ENCODE measurements at regions not wholly inside any gene's neighbourhood (a gene's known extent, or its start where the extent isn't known, plus 50 kb on each side); places are given as distances from the start of the nearest gene placed in this dataset.

DNA sequence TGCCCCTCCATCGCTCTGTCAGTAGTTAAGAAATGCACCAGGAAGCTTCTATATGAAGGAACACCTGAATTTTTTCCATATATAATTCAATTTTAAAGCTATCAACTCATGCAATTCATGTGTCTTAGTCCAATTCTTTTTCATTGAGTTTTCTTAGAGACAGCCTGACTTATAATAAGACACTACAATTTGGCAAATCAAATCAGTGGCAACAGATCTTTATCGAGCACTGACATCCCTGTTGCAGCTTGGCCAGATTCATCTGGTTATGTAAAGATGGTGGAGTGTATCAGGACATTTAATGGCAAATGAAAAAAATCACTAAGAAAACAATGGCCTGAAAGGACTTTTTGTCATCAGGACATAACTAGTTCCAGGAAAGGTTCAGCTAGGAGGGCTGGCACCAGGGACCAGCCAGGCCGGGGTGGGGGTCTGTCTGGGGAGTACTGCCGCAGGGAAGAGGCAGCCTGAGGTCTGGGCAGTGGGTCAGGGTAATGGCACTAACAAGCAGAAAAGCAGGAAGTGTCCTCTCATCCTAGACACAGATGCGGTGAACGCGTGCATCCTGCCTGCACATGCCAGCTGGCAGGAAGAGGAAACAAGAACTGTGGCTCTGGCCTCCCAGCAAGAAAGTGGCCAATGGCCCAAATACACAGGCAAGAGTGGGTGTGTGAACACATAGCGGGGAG lies 100.5 kb upstream of the LMNTD1 start:
- H3K4me1 ChIP-seq (ENCODE audit: control insufficient read depth, extremely low read depth, insufficient read depth, low read length): no peaks in the 10 kb centered on the region
- H3K79me2 ChIP-seq (ENCODE audit: control insufficient read depth, insufficient read depth, low read length): no peaks in the 10 kb centered on the region
- no peaks in the 10 kb centered on the region for H3K27me3 ChIP-seq (ENCODE audit: control insufficient read depth, extremely low read depth, insufficient read depth, low read length)
- H4K20me1 ChIP-seq (ENCODE audit: control insufficient read depth, extremely low read depth, insufficient read depth, low read length): no peaks in the 10 kb centered on the region
- no peaks in the 10 kb centered on the region for H3K9me3 ChIP-seq (ENCODE audit: control insufficient read depth, low read depth, low read length)
- no peaks in the 10 kb centered on the region for H3K9me1 ChIP-seq (ENCODE audit: control insufficient read depth, extremely low read depth, insufficient read depth, low read length)
- no peak overlapping the region for H3K4me2 ChIP-seq (ENCODE audit: control insufficient read depth, extremely low read depth, insufficient read depth, low read depth, low read length)
- FAIRE-seq: no peak
- no peak overlapping the region for H3K27ac ChIP-seq (ENCODE audit: control insufficient read depth, insufficient read depth, low read length)
- no peak overlapping the region for H3K4me3 ChIP-seq (ENCODE audit: control insufficient read depth in 2 of 3, extremely low read depth in 1 of 3, insufficient read depth in 2 of 3, low read depth in 1 of 3, low read length in 3 of 3)
- no peaks in the 10 kb centered on the region for H3K36me3 ChIP-seq (ENCODE audit: control insufficient read depth in 2 of 2, extremely low read depth in 1 of 2, insufficient read depth in 2 of 2, low read length in 2 of 2)
- DNase-seq (ENCODE audit: low read depth, low spot score): no peak
- no peak overlapping the region for H2AFZ ChIP-seq (ENCODE audit: control insufficient read depth, low read length)
- TF ChIP-seq, protein P1, sequence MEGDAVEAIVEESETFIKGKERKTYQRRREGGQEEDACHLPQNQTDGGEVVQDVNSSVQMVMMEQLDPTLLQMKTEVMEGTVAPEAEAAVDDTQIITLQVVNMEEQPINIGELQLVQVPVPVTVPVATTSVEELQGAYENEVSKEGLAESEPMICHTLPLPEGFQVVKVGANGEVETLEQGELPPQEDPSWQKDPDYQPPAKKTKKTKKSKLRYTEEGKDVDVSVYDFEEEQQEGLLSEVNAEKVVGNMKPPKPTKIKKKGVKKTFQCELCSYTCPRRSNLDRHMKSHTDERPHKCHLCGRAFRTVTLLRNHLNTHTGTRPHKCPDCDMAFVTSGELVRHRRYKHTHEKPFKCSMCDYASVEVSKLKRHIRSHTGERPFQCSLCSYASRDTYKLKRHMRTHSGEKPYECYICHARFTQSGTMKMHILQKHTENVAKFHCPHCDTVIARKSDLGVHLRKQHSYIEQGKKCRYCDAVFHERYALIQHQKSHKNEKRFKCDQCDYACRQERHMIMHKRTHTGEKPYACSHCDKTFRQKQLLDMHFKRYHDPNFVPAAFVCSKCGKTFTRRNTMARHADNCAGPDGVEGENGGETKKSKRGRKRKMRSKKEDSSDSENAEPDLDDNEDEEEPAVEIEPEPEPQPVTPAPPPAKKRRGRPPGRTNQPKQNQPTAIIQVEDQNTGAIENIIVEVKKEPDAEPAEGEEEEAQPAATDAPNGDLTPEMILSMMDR (optimal IDR thresholded peaks at IDR 0.05 in 1 of 3, IDR thresholded peaks at IDR 0.05 in 1 of 3, conservative IDR thresholded peaks at IDR 0.05 in 1 of 3; ENCODE audit: extremely low read depth in 1 of 3, insufficient read depth in 2 of 3, low read length in 3 of 3): no peak
- TF ChIP-seq EZH2 (IDR thresholded peaks at IDR 0.05; ENCODE audit: low read length): no peak
- H3K9ac ChIP-seq (ENCODE audit: control insufficient read depth, extremely low read depth, insufficient read depth, low read length): no peak overlapping the region
- dilution Hi-C loops (cut with MboI; ENCODE audit: extremely low pct_ligation_motif_present, low sequenced_read_pairs): no loop called here

DNA sequence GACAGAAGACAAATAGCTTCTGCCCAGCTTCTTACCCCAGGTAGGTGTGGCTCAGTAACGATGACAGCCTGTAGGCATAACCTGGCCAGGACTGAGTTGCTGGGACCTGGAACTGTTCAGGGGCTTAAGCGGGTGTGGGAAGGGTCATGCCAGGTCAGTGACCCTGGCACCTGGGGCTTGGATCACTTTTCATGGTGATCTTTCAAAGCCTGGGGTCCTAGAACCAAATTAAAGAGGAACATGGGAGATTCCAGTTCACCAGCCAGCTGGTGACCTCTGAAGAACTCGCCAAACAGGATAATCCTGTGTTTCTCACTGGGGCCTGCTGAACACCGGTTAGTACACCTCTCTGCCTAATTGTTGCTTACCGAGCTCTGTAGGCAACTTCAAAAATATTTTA lies 102.6 kb upstream of the LMNTD1 start:
- no peak overlapping the region for H3K27ac ChIP-seq (ENCODE audit: control insufficient read depth, insufficient read depth, low read length)
- TF ChIP-seq, protein P1 (optimal IDR thresholded peaks at IDR 0.05 in 1 of 3, IDR thresholded peaks at IDR 0.05 in 1 of 3, conservative IDR thresholded peaks at IDR 0.05 in 1 of 3; ENCODE audit: extremely low read depth in 1 of 3, insufficient read depth in 2 of 3, low read length in 3 of 3): no peak
- TF ChIP-seq EZH2 (IDR thresholded peaks at IDR 0.05; ENCODE audit: low read length): no peak
- dilution Hi-C loops (cut with MboI; ENCODE audit: extremely low pct_ligation_motif_present, low sequenced_read_pairs): no loop called here
- no peak overlapping the region for H2AFZ ChIP-seq (ENCODE audit: control insufficient read depth, low read length)
- H3K36me3 ChIP-seq (ENCODE audit: control insufficient read depth in 2 of 2, extremely low read depth in 1 of 2, insufficient read depth in 2 of 2, low read length in 2 of 2): no peaks in the 10 kb centered on the region
- no peaks in the 10 kb centered on the region for H3K4me1 ChIP-seq (ENCODE audit: control insufficient read depth, extremely low read depth, insufficient read depth, low read length)
- no peaks in the 10 kb centered on the region for H3K9me1 ChIP-seq (ENCODE audit: control insufficient read depth, extremely low read depth, insufficient read depth, low read length)
- no peaks in the 10 kb centered on the region for H3K79me2 ChIP-seq (ENCODE audit: control insufficient read depth, insufficient read depth, low read length)
- DNase-seq (ENCODE audit: low read depth, low spot score) (no peak), FAIRE-seq (no peak)
- no peak overlapping the region for H3K9ac ChIP-seq (ENCODE audit: control insufficient read depth, extremely low read depth, insufficient read depth, low read length)
- no peak overlapping the region for H3K4me3 ChIP-seq (ENCODE audit: control insufficient read depth in 2 of 3, extremely low read depth in 1 of 3, insufficient read depth in 2 of 3, low read depth in 1 of 3, low read length in 3 of 3)
- H3K9me3 ChIP-seq (ENCODE audit: control insufficient read depth, low read depth, low read length): no peaks in the 10 kb centered on the region
- no peaks in the 10 kb centered on the region for H3K27me3 ChIP-seq (ENCODE audit: control insufficient read depth, extremely low read depth, insufficient read depth, low read length)
- H4K20me1 ChIP-seq (ENCODE audit: control insufficient read depth, extremely low read depth, insufficient read depth, low read length): no peaks in the 10 kb centered on the region
- H3K4me2 ChIP-seq (ENCODE audit: control insufficient read depth, extremely low read depth, insufficient read depth, low read depth, low read length): no peak overlapping the region
